ENCODE measurements at regions not wholly inside any gene's neighbourhood (a gene's known extent, or its start where the extent isn't known, plus 50 kb on each side); places are given as distances from the start of the nearest gene placed in this dataset.

DNA sequence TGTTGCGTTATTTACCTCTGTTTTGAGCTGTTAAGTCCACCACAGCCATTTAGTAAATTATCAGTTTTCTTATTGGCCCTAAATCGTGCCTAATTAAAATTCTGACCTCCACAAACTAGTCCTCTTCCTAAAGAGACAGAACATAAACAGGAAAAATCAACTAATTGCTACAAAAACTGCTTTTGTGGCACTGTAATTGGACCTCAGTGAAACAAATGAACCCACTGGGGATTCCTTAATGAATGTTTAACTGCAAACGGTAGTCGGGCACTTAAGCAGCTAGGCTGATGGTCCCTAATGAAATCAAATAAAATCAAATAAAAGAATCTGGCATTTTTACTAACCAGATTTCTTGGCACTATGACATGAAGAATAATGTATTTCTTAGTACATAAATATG is 513.4 kb upstream of the SLC35B3 start:
- TF ChIP-seq YY1 (IDR thresholded peaks at IDR 0.05; ENCODE audit: low read depth) (no peak), EGR1 (IDR thresholded peaks at IDR 0.05) (no peak), FOXM1 (IDR thresholded peaks at IDR 0.05; ENCODE audit: borderline replicate concordance, low read depth) (no peak), TAF1 (IDR thresholded peaks at IDR 0.05; ENCODE audit: low read depth) (no peak), NFIC (IDR thresholded peaks at IDR 0.05) (no peak), TCF12 (IDR thresholded peaks at IDR 0.05; ENCODE audit: low read depth) (no peak), CEBPB (IDR thresholded peaks at IDR 0.05) (no peak), TEAD4 (IDR thresholded peaks at IDR 0.05) (no peak), EP300 (IDR thresholded peaks at IDR 0.05; ENCODE audit: borderline replicate concordance) (no peak), CREB1 (IDR thresholded peaks at IDR 0.05; ENCODE audit: low read depth) (no peak), ZBTB7A (IDR thresholded peaks at IDR 0.05; ENCODE audit: low read depth) (no peak), RAD21 (IDR thresholded peaks at IDR 0.05; ENCODE audit: low read depth) (no peak)
- TF ChIP-seq, protein P1, sequence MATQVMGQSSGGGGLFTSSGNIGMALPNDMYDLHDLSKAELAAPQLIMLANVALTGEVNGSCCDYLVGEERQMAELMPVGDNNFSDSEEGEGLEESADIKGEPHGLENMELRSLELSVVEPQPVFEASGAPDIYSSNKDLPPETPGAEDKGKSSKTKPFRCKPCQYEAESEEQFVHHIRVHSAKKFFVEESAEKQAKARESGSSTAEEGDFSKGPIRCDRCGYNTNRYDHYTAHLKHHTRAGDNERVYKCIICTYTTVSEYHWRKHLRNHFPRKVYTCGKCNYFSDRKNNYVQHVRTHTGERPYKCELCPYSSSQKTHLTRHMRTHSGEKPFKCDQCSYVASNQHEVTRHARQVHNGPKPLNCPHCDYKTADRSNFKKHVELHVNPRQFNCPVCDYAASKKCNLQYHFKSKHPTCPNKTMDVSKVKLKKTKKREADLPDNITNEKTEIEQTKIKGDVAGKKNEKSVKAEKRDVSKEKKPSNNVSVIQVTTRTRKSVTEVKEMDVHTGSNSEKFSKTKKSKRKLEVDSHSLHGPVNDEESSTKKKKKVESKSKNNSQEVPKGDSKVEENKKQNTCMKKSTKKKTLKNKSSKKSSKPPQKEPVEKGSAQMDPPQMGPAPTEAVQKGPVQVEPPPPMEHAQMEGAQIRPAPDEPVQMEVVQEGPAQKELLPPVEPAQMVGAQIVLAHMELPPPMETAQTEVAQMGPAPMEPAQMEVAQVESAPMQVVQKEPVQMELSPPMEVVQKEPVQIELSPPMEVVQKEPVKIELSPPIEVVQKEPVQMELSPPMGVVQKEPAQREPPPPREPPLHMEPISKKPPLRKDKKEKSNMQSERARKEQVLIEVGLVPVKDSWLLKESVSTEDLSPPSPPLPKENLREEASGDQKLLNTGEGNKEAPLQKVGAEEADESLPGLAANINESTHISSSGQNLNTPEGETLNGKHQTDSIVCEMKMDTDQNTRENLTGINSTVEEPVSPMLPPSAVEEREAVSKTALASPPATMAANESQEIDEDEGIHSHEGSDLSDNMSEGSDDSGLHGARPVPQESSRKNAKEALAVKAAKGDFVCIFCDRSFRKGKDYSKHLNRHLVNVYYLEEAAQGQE (IDR thresholded peaks at IDR 0.05; ENCODE audit: low read depth): no peak
- TF ChIP-seq, protein P2, sequence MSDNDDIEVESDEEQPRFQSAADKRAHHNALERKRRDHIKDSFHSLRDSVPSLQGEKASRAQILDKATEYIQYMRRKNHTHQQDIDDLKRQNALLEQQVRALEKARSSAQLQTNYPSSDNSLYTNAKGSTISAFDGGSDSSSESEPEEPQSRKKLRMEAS (IDR thresholded peaks at IDR 0.05): no peak

DNA sequence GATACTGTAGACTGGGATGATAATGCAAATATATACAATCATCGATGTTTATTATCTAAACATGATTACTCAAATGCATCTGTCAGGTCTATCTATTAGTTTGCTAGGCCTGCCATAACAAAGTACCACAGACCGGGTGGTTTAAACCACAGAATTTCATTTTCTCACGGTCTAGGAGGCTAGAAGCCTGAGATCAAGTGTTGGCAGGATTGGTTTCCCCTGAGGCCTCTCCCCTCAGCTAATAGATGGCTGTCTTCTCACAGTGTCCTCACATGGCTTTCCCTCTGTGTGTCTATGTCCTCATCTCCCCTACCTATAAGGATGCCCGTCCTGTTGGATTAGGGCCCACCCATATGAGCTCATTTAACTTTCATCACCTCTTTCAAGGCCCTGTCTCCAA is 512.6 kb upstream of the SLC35B3 start:
- TF ChIP-seq TAF1 (IDR thresholded peaks at IDR 0.05; ENCODE audit: low read depth): no peak
- TF ChIP-seq CEBPB (IDR thresholded peaks at IDR 0.05): no peak
- TF ChIP-seq, protein P1 (IDR thresholded peaks at IDR 0.05; ENCODE audit: low read depth): no peak
- no peak for TF ChIP-seq RAD21 (IDR thresholded peaks at IDR 0.05; ENCODE audit: low read depth)
- TF ChIP-seq NFIC (IDR thresholded peaks at IDR 0.05): no peak
- TF ChIP-seq EGR1 (IDR thresholded peaks at IDR 0.05): no peak
- no peak for TF ChIP-seq ZBTB7A (IDR thresholded peaks at IDR 0.05; ENCODE audit: low read depth)
- TF ChIP-seq YY1 (IDR thresholded peaks at IDR 0.05; ENCODE audit: low read depth): no peak
- TF ChIP-seq TCF12 (IDR thresholded peaks at IDR 0.05; ENCODE audit: low read depth): no peak
- TF ChIP-seq, protein P3, sequence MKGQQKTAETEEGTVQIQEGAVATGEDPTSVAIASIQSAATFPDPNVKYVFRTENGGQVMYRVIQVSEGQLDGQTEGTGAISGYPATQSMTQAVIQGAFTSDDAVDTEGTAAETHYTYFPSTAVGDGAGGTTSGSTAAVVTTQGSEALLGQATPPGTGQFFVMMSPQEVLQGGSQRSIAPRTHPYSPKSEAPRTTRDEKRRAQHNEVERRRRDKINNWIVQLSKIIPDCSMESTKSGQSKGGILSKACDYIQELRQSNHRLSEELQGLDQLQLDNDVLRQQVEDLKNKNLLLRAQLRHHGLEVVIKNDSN (IDR thresholded peaks at IDR 0.05): no peak
- TF ChIP-seq, protein P2 (IDR thresholded peaks at IDR 0.05): no peak
- TF ChIP-seq EP300 (IDR thresholded peaks at IDR 0.05; ENCODE audit: borderline replicate concordance): no peak
- TF ChIP-seq TEAD4 (IDR thresholded peaks at IDR 0.05): no peak

DNA sequence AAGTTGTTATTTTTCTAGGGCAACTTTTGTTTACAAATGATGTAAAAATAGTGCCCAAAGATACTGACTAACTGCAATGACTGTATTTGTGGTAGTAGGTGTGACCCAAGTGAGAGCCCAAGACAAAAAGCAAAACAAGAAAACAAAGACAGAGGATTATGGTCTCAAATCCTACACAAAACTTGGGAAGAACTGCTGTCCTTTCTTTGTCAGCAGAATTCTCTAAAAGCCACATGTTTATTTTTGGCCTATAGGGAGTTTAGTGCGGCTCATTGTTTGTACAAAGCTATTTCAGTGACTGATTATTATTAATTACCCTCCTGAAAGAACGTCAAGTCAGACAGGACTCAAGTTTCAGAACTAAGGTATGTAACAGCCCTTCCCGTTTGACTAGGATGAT is 509.2 kb upstream of the SLC35B3 start:
- TF ChIP-seq CEBPB (IDR thresholded peaks at IDR 0.05): no peak
- no peak for TF ChIP-seq YY1 (IDR thresholded peaks at IDR 0.05; ENCODE audit: low read depth)
- TF ChIP-seq FOXM1 (IDR thresholded peaks at IDR 0.05; ENCODE audit: borderline replicate concordance, low read depth): no peak
- TF ChIP-seq TCF12 (IDR thresholded peaks at IDR 0.05; ENCODE audit: low read depth): no peak
- no peak for TF ChIP-seq CREB1 (IDR thresholded peaks at IDR 0.05; ENCODE audit: low read depth)
- TF ChIP-seq, protein P1 (IDR thresholded peaks at IDR 0.05; ENCODE audit: low read depth): no peak
- TF ChIP-seq EP300 (IDR thresholded peaks at IDR 0.05; ENCODE audit: borderline replicate concordance): no peak
- TF ChIP-seq TEAD4 (IDR thresholded peaks at IDR 0.05): no peak
- TF ChIP-seq, protein P2 (IDR thresholded peaks at IDR 0.05): no peak
- no peak for TF ChIP-seq NFIC (IDR thresholded peaks at IDR 0.05)
- no peak for TF ChIP-seq TAF1 (IDR thresholded peaks at IDR 0.05; ENCODE audit: low read depth)
- TF ChIP-seq ZBTB7A (IDR thresholded peaks at IDR 0.05; ENCODE audit: low read depth): no peak
- no peak for TF ChIP-seq RAD21 (IDR thresholded peaks at IDR 0.05; ENCODE audit: low read depth)
- no peak for TF ChIP-seq EGR1 (IDR thresholded peaks at IDR 0.05)
- TF ChIP-seq, protein P3 (IDR thresholded peaks at IDR 0.05): no peak

DNA sequence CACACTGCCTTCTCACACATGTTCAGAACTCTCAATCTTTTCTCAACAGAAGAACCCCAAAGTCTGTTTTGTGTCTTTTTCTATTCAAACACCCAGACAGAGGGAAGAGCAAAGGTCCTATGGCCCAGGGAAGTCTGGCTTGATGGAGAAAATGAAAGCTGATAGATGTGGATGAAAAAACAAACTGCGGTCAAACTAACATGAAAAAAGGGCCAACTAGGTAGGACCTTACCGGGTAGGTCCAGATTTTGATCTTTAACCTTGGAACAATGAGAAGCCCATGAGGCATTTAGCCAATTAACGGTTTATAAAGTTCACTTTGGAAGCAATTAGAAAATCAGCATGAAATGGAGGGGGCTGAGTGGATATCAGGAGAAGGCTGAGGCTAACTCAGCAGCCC is 507.7 kb upstream of the SLC35B3 start:
- TF ChIP-seq EGR1 (IDR thresholded peaks at IDR 0.05): no peak
- TF ChIP-seq TAF1 (IDR thresholded peaks at IDR 0.05; ENCODE audit: low read depth): no peak
- TF ChIP-seq, protein P2 (IDR thresholded peaks at IDR 0.05): no peak
- no peak for TF ChIP-seq RAD21 (IDR thresholded peaks at IDR 0.05; ENCODE audit: low read depth)
- no peak for TF ChIP-seq YY1 (IDR thresholded peaks at IDR 0.05; ENCODE audit: low read depth)
- TF ChIP-seq EP300 (IDR thresholded peaks at IDR 0.05; ENCODE audit: borderline replicate concordance): no peak
- TF ChIP-seq, protein P1 (IDR thresholded peaks at IDR 0.05; ENCODE audit: low read depth): no peak
- no peak for TF ChIP-seq TCF12 (IDR thresholded peaks at IDR 0.05; ENCODE audit: low read depth)
- TF ChIP-seq TEAD4 (IDR thresholded peaks at IDR 0.05): no peak
- TF ChIP-seq, protein P3 (IDR thresholded peaks at IDR 0.05): no peak
- no peak for TF ChIP-seq ZBTB7A (IDR thresholded peaks at IDR 0.05; ENCODE audit: low read depth)
- no peak for TF ChIP-seq CREB1 (IDR thresholded peaks at IDR 0.05; ENCODE audit: low read depth)
- no peak for TF ChIP-seq FOXM1 (IDR thresholded peaks at IDR 0.05; ENCODE audit: borderline replicate concordance, low read depth)
- TF ChIP-seq NFIC (IDR thresholded peaks at IDR 0.05): no peak
- TF ChIP-seq CEBPB (IDR thresholded peaks at IDR 0.05): no peak

Measured in Ishikawa (cell line).